PC-3 (cell line): ENCODE measurements at regions not wholly inside any gene's neighbourhood (a gene's known extent, or its start where the extent isn't known, plus 50 kb on each side); places are given as distances from the start of the nearest gene placed in this dataset.

Experiments
- ATAC-seq: fragments of 200-7000 bp; cut with Tn5 transposase; 2 replicates; pipeline ENCODE4 v1.9.1; 2020; ENCODE audit warnings: mild to moderate bottlenecking, moderate library complexity
- BruUV-seq: library from RNA; stranded (reverse); fragments of 400-500 nt; replicated peaks from 2 replicates; lab custom pipeline; 2021; lab: Mats Ljungman, UMichigan
- CTCF ChIA-PET: fragments of 300-600 bp; sonication (Branson Sonifier 250); formaldehyde crosslinking; loops from one replicate; lab custom pipeline; 2022; ENCODE audit warnings: antibody characterized with exemption; lab: Charles Lee
- POLR2A ChIA-PET: fragments of 300-600 bp; sonication (Branson Sonifier 250); formaldehyde crosslinking; loops from one replicate; lab custom pipeline; 2022; ENCODE audit warnings: antibody characterized with exemption; ENCODE audit not compliant: unreplicated experiment; lab: Charles Lee
- DNase-seq: peaks from one replicate; pipeline ENCODE4 v3.0.0-alpha.2; 2015
- H2AFZ ChIP-seq: fragments of 300-600 bp; sonication (generic); 2 replicates; pipeline ENCODE4 v1.6.0; 2016; ENCODE audit warnings: antibody characterized with exemption, low read length
- H3F3A ChIP-seq: fragments of 300-600 bp; sonication (generic); one replicate; pipeline ENCODE4 v1.6.0; 2017; ENCODE audit warnings: antibody characterized with exemption, low read length, control low read depth, mild to moderate bottlenecking; ENCODE audit not compliant: unreplicated experiment
- H3K27ac ChIP-seq: fragments of 300-600 bp; sonication (generic); 2 replicates; pipeline ENCODE4 v1.5.1; 2016; ENCODE audit warnings: mild to moderate bottlenecking, low read length
- H3K27me3 ChIP-seq: fragments of 300-600 bp; sonication (generic); 2 replicates; pipeline ENCODE4 v1.6.1; 2016; ENCODE audit warnings: low read length, mixed read lengths
- H3K36me3 ChIP-seq: fragments of 300-600 bp; sonication (generic); 2 replicates; pipeline ENCODE4 v1.6.1; 2016; ENCODE audit warnings: low read depth, mixed run types, low read length, mixed read lengths
- H3K4me1 ChIP-seq: fragments of 300-600 bp; sonication (generic); 2 replicates; pipeline ENCODE4 v1.5.1; 2016; ENCODE audit warnings: low read length; ENCODE audit not compliant: insufficient read depth
- H3K4me2 ChIP-seq: fragments of 300-600 bp; sonication (generic); 2 replicates; pipeline ENCODE4 v1.6.0; 2016; ENCODE audit warnings: low read length
- H3K4me3 ChIP-seq: fragments of 300-600 bp; sonication (generic); 2 replicates; pipeline ENCODE4 v1.5.1; 2016; ENCODE audit warnings: mild to moderate bottlenecking, low read length, mixed read lengths
- H3K79me2 ChIP-seq: fragments of 300-600 bp; sonication (generic); 2 replicates; pipeline ENCODE4 v1.6.1; 2017; ENCODE audit warnings: low read length, mixed read lengths
- H3K9ac ChIP-seq: fragments of 300-600 bp; sonication (generic); 2 replicates; pipeline ENCODE4 v1.6.0; 2016; ENCODE audit warnings: mild to moderate bottlenecking, low read length
- H3K9me2 ChIP-seq: fragments of 300-600 bp; sonication (generic); replicated peaks from 2 replicates; pipeline ENCODE4 v1.6.1; 2016; ENCODE audit warnings: mixed run types, low read length, mixed read lengths
- H3K9me3 ChIP-seq: fragments of 300-600 bp; sonication (generic); 2 replicates; pipeline ENCODE4 v1.6.1; 2016; ENCODE audit warnings: low read length, mixed read lengths
- H4K20me1 ChIP-seq: fragments of 300-600 bp; sonication (generic); 2 replicates; pipeline ENCODE4 v1.6.1; 2016; ENCODE audit warnings: low read length, mixed read lengths
- CTCF ChIP-seq: fragments of 300-600 bp; sonication (generic); conservative IDR thresholded peaks from 2 replicates; pipeline ENCODE4 v1.5.1; 2017; ENCODE audit warnings: antibody characterized with exemption, low read depth, mild to moderate bottlenecking, low read length
- EZH2 ChIP-seq: fragments of 300-600 bp; sonication (generic); IDR thresholded peaks from one replicate; pipeline ENCODE4 v1.6.1; 2017; ENCODE audit warnings: antibody characterized with exemption, mild to moderate bottlenecking, low read length; ENCODE audit not compliant: unreplicated experiment
- EZH2phosphoT487 ChIP-seq: fragments of 300-600 bp; sonication (generic); IDR thresholded peaks from 2 replicates; pipeline ENCODE4 v1.6.1; 2018; ENCODE audit warnings: mild to moderate bottlenecking, antibody characterized with exemption, low read length, borderline replicate concordance
- intact Hi-C: fragments of 100-400 bp; cut with micrococcal nuclease; formaldehyde crosslinking; loops from 2 replicates; pipeline ENCODE4 v1.9.0; 2023

DNA sequence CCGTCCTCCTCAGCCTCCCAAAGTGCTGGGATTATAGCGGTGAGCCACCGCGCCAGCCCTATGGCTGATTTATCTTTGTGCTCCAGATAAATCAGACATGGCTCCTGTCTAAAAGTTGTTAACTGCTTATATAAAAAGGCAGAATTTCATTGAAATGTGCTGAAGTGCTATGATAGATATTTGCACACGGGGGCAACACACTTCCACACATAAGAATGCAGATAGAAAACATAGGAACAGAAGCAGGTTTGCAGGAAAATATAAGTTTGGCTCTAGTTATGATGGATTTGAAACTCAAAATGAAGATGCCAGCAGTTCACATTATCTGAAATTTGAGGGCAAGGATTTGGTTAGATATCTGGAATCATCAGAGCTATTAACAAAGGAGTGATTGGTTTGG lies 163.1 kb upstream of the SLITRK2 start:
- H3K27ac ChIP-seq, result no peak overlapping the region
- no peaks in the 10 kb centered on the region for H3K36me3 ChIP-seq
- no peak overlapping the region for H3K4me3 ChIP-seq
- no peak overlapping the region for H3K4me2 ChIP-seq
- H3K9me3 ChIP-seq, result no peaks in the 10 kb centered on the region
- TF ChIP-seq EZH2phosphoT487, result no peak
- no peak for TF ChIP-seq CTCF
- no peak for TF ChIP-seq EZH2
- no peaks in the 10 kb centered on the region for H3K4me1 ChIP-seq
- no peaks in the 10 kb centered on the region for H3K79me2 ChIP-seq
- no peak for DNase-seq
- H3F3A ChIP-seq, result no peaks in the 10 kb centered on the region
- POLR2A ChIA-PET, result no interaction called here
- no peak for ATAC-seq
- H4K20me1 ChIP-seq, result no peaks in the 10 kb centered on the region
- H3K9ac ChIP-seq, result no peak overlapping the region
- H3K9me2 ChIP-seq, result no peaks in the 10 kb centered on the region
- no TSS peak for BruUV-seq
- intact Hi-C loops, result no loop called here
- no peak overlapping the region for H2AFZ ChIP-seq
- CTCF ChIA-PET, result no interaction called here
- H3K27me3 ChIP-seq, result no peaks in the 10 kb centered on the region

DNA sequence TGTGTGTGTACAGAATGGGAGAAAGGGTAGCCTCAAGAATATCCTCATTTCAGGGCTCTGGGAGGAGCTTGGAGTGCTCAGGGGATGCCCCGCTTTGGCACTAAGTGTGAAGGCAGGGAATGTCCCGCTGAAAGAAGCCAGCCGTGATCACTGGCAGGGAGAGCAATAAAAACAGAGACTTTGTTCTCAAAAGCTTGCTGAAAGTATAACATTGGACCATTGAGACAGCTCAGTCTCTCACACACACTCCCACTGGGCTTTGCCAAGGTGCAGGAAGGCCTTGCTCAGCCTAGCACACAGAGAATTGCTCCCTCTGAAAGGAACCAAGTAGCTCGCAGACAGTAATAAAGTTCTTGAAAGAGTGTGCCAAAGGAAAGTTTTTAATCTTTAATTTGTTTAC lies 143.8 kb upstream of the SLITRK2 start:
- Histone ChIP-seq H3K9me2 (no peaks in the 10 kb centered on the region), H3K79me2 (no peaks in the 10 kb centered on the region), H3K4me3 (no peak overlapping the region), H3F3A (no peaks in the 10 kb centered on the region), H2AFZ (no peak overlapping the region), H3K9ac (no peak overlapping the region), H3K4me1 (no peaks in the 10 kb centered on the region), H3K4me2 (no peak overlapping the region), H4K20me1 (no peaks in the 10 kb centered on the region), H3K27ac (no peak overlapping the region), H3K27me3 (no peaks in the 10 kb centered on the region), H3K9me3 (no peaks in the 10 kb centered on the region), H3K36me3 (no peaks in the 10 kb centered on the region)
- intact Hi-C loops, result no loop called here
- DNase-seq, result no peak
- ChIA-PET CTCF (no interaction called here), POLR2A (no interaction called here)
- no peak for ATAC-seq
- TF ChIP-seq EZH2phosphoT487, result no peak
- TF ChIP-seq CTCF, result no peak
- TF ChIP-seq EZH2, result no peak
- no TSS peak for BruUV-seq

- ChIA-PET CTCF (no interaction called here), POLR2A (no interaction called here)
- Histone ChIP-seq H4K20me1 (no peaks in the 10 kb centered on the region), H3F3A (no peaks in the 10 kb centered on the region), H3K27me3 (no peaks in the 10 kb centered on the region), H3K4me3 (no peak overlapping the region), H3K9ac (no peak overlapping the region), H3K36me3 (no peaks in the 10 kb centered on the region), H3K9me3 (no peaks in the 10 kb centered on the region), H2AFZ (no peak overlapping the region), H3K27ac (no peak overlapping the region), H3K9me2 (no peaks in the 10 kb centered on the region), H3K4me1 (no peaks in the 10 kb centered on the region), H3K79me2 (no peaks in the 10 kb centered on the region), H3K4me2 (no peak overlapping the region)
- no TSS peak for BruUV-seq
- no peak for ATAC-seq
- no peak for DNase-seq
- no peak for TF ChIP-seq CTCF
- no peak for TF ChIP-seq EZH2phosphoT487
- no peak for TF ChIP-seq EZH2
- intact Hi-C loops, result no loop called here
Observed at GRCh38 chrX:145677109-145677817, 140.4 kb upstream of the SLITRK2 start.
